Kidney (tissue), 13 donors: ENCODE measurements at regions not wholly inside any gene's neighbourhood (a gene's known extent, or its start where the extent isn't known, plus 50 kb on each side); places are given as distances from the start of the nearest gene placed in this dataset.

Source experiments
- DNase-seq, 5 donors: peaks; one replicate each; pipeline ENCODE4 v3.0.0-alpha.2; 2013 to 2020
- FAIRE-seq: peaks from 2 replicates; lab custom pipeline; 2012; peaks lifted over from hg19 to GRCh38; lab: Jason Lieb, UNC
- H3K27ac ChIP-seq, 2 donors: one replicate each; pipeline ENCODE4 v1.7.0; 2013; ENCODE audit warnings: low read depth in 2 of 2, low read length in 2 of 2, inconsistent platforms in 1 of 2
- H3K27me3 ChIP-seq: one replicate; pipeline ENCODE4 v1.7.1; 2013; ENCODE audit warnings: low read length, inconsistent platforms; ENCODE audit not compliant: control insufficient read depth, insufficient read depth
- H3K36me3 ChIP-seq, 3 donors: one replicate each; pipeline versions ENCODE4 v1.7.0 to v1.7.1; 2013; ENCODE audit warnings: low read length in 3 of 3, control low read depth in 1 of 3, inconsistent platforms in 1 of 3; ENCODE audit not compliant: insufficient read depth in 3 of 3, control insufficient read depth in 2 of 3
- H3K4me1 ChIP-seq, 3 donors: one replicate each; pipeline versions ENCODE4 v1.7.0 to v1.7.1; 2013; ENCODE audit warnings: low read length in 3 of 3, inconsistent platforms in 1 of 3, low read depth in 1 of 3; ENCODE audit not compliant: control insufficient read depth in 2 of 3, insufficient read depth in 2 of 3
- H3K4me3 ChIP-seq, 3 donors: one replicate each; pipeline versions ENCODE4 v1.7.0 to v1.8.1; 2013; ENCODE audit warnings: low read length in 3 of 3, control low read depth in 1 of 3, inconsistent platforms in 1 of 3
- H3K9ac ChIP-seq, 3 donors: one replicate each; pipeline versions ENCODE4 v1.7.0 to v1.7.1; 2013; ENCODE audit warnings: low read length in 3 of 3, control low read depth in 1 of 3, inconsistent platforms in 1 of 3
- H3K9me3 ChIP-seq, 3 donors: one replicate each; pipeline versions ENCODE4 v1.7.0 to v1.7.1; 2013; ENCODE audit warnings: low read length in 3 of 3, control low read depth in 1 of 3, inconsistent platforms in 1 of 3; ENCODE audit not compliant: control insufficient read depth in 2 of 3, insufficient read depth in 1 of 3
- CTCF ChIP-seq: IDR thresholded peaks from 3 replicates; pipeline ENCODE4 v1.5.1; 2012; ENCODE audit warnings: mild to moderate bottlenecking, moderate library complexity, borderline replicate concordance; ENCODE audit not compliant: insufficient read depth; ENCODE audit errors: extremely low read depth
- intact Hi-C: fragments of 100-400 bp; cut with DNase I; formaldehyde crosslinking; loops from one replicate; pipeline ENCODE4 v1.11.1; 2022
- donor health status: control.
- donor health status: control.
- donor health status: control.
- donor health status: control.
- donor health status: control.
- donor health status: DM: yes; HTN: yes; CAD: no.
- donor health status: Normal renal cell carcinoma (clear cell type).

DNA sequence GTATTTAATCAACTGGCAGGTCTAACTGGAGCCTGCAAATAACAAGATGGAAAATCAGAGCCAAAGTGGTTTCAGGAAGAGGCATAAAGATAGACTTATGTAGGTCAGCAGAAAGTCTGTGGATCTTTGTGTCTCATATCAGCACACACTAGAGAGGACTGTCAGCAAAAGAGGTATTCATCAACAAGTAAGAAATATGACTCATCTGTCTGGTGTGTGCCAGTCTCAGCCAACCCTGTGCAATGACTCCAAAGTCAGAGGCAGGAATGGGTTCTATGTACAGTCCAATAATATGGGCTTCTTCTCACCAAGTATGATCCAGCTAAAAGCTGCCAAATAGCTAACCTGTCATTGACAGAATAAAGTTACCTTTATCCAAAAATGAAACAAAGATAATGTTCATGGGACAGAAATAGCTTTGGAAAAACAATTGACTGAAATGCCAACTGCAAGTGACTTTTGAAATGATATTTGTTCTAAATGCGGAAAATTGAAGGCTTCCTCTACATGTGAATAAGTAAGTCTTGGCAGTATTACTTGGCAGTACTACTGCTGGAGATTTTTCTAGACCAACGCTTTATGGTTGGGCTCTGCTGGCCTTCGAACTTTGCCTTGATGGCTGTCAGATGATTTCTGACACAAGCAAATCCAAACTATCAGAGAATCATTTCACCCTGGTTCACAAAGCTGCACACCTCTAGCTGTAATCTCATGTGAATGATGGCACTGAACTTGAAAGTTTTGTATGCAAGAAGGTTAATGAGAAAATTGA is 272.3 kb upstream of the SEMA3C start:
- DNase-seq (no peak), FAIRE-seq (no peak)
- Histone ChIP-seq H3K36me3 (no peaks in the 10 kb centered on the region), H3K27ac (no peak overlapping the region), H3K4me3 (no peak overlapping the region), H3K9me3 (no peaks in the 10 kb centered on the region), H3K9ac (no peak overlapping the region), H3K27me3 (no peaks in the 10 kb centered on the region), H3K4me1 (no peaks in the 10 kb centered on the region)
- intact Hi-C loops = no loop called here
- no peak for TF ChIP-seq CTCF

- FAIRE-seq (no peak), DNase-seq (no peak)
- no peak overlapping the region for H3K4me3 ChIP-seq
- no peak overlapping the region for H3K9ac ChIP-seq
- no peaks in the 10 kb centered on the region for H3K4me1 ChIP-seq
- no peak for TF ChIP-seq CTCF
- H3K27me3 ChIP-seq = no peaks in the 10 kb centered on the region
- no peak overlapping the region for H3K27ac ChIP-seq
- H3K9me3 ChIP-seq = no peaks in the 10 kb centered on the region
- no peaks in the 10 kb centered on the region for H3K36me3 ChIP-seq
- intact Hi-C loops = no loop called here
Measured at GRCh38 chr7:81187753-81188152, 268.9 kb upstream of the SEMA3C start.

- H3K27ac ChIP-seq = no peak overlapping the region
- TF ChIP-seq CTCF = no peak
- FAIRE-seq (no peak), DNase-seq (no peak)
- intact Hi-C loops = no loop called here
- no peaks in the 10 kb centered on the region for H3K4me1 ChIP-seq
- no peaks in the 10 kb centered on the region for H3K9me3 ChIP-seq
- H3K36me3 ChIP-seq = no peaks in the 10 kb centered on the region
- H3K27me3 ChIP-seq = no peaks in the 10 kb centered on the region
- H3K4me3 ChIP-seq = no peak overlapping the region
- no peak overlapping the region for H3K9ac ChIP-seq
Measured at GRCh38 chr7:81186691-81187090, 267.8 kb upstream of the SEMA3C start.

DNA sequence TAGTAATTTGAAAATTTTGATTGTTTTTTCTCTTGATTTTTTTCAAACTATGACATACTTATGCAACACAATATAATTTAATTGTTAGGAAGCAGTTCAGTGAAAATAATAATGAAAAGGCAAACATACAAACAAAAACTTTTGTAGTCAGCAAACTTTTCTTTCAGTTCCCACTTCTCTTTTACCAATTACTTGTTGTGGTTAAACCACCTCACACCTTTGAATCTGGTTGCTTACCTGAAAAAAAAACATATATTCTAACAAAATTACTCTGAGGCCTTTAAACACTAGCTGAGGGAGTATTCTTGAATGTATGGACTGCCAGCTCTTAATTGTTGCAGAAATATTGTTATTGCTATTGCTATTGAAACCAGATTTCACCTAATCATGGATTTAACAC is 266.2 kb upstream of the SEMA3C start:
- no peak for DNase-seq
- Histone ChIP-seq H3K9ac (no peak overlapping the region), H3K27ac (no peak overlapping the region), H3K27me3 (no peaks in the 10 kb centered on the region), H3K9me3 (no peaks in the 10 kb centered on the region), H3K36me3 (no peaks in the 10 kb centered on the region), H3K4me1 (no peaks in the 10 kb centered on the region), H3K4me3 (no peak overlapping the region)
- intact Hi-C loops = no loop called here
- TF ChIP-seq CTCF = no peak
- no peak for FAIRE-seq
